ENCODE measurements at regions not wholly inside any gene's neighbourhood (a gene's known extent, or its start where the extent isn't known, plus 50 kb on each side); places are given as distances from the start of the nearest gene placed in this dataset.

GRCh38 chr2:120819720-120820210, 84.1 kb downstream of the GLI2 start:
- Histone ChIP-seq H4K20me1 (ENCODE audit: insufficient read depth) (no peaks in the 10 kb centered on the region), H2AFZ (ENCODE audit: low read depth, low read length) (no peak overlapping the region), H3K4me3 (ENCODE audit: low read length) (no peak overlapping the region), H3K9ac (ENCODE audit: low read length) (no peak overlapping the region), H3K4me2 (ENCODE audit: low read length) (no peak overlapping the region), H3F3A (ENCODE audit: insufficient read depth, low read length, poor library complexity, severe bottlenecking) (no peaks in the 10 kb centered on the region), H3K9me3 (ENCODE audit: low read length) (no peaks in the 10 kb centered on the region), H3K36me3 (ENCODE audit: insufficient read depth, low read length) (no peaks in the 10 kb centered on the region), H3K79me2 (replicated peaks; ENCODE audit: insufficient read depth, low read length) (peaks cover 2% of the 10 kb centered on the region), H3K27ac (ENCODE audit: low read length) (no peak overlapping the region), H3K9me2 (ENCODE audit: insufficient read depth, low read length) (no peaks in the 10 kb centered on the region), H3K27me3 (ENCODE audit: insufficient read depth, low read depth, low read length) (no peaks in the 10 kb centered on the region)
- TF ChIP-seq MXI1 (conservative IDR thresholded peaks at IDR 0.05; ENCODE audit: poor library complexity, severe bottlenecking) (no peak), CTCF (IDR thresholded peaks at IDR 0.05; ENCODE audit: poor library complexity, severe bottlenecking) (no peak), SMC3 (conservative IDR thresholded peaks at IDR 0.05; ENCODE audit: poor library complexity) (no peak), POLR2AphosphoS5 (IDR thresholded peaks at IDR 0.05) (no peak), EP300 (conservative IDR thresholded peaks at IDR 0.05; ENCODE audit: poor library complexity, severe bottlenecking) (no peak), TAF1 (IDR thresholded peaks at IDR 0.05; ENCODE audit: low read depth) (no peak), RAD21 (conservative IDR thresholded peaks at IDR 0.05) (no peak), EZH2 (IDR thresholded peaks at IDR 0.05; ENCODE audit: borderline replicate concordance, insufficient read depth, low read length, poor library complexity, severe bottlenecking) (no peak)
- TF ChIP-seq, protein P1, sequence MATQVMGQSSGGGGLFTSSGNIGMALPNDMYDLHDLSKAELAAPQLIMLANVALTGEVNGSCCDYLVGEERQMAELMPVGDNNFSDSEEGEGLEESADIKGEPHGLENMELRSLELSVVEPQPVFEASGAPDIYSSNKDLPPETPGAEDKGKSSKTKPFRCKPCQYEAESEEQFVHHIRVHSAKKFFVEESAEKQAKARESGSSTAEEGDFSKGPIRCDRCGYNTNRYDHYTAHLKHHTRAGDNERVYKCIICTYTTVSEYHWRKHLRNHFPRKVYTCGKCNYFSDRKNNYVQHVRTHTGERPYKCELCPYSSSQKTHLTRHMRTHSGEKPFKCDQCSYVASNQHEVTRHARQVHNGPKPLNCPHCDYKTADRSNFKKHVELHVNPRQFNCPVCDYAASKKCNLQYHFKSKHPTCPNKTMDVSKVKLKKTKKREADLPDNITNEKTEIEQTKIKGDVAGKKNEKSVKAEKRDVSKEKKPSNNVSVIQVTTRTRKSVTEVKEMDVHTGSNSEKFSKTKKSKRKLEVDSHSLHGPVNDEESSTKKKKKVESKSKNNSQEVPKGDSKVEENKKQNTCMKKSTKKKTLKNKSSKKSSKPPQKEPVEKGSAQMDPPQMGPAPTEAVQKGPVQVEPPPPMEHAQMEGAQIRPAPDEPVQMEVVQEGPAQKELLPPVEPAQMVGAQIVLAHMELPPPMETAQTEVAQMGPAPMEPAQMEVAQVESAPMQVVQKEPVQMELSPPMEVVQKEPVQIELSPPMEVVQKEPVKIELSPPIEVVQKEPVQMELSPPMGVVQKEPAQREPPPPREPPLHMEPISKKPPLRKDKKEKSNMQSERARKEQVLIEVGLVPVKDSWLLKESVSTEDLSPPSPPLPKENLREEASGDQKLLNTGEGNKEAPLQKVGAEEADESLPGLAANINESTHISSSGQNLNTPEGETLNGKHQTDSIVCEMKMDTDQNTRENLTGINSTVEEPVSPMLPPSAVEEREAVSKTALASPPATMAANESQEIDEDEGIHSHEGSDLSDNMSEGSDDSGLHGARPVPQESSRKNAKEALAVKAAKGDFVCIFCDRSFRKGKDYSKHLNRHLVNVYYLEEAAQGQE (IDR thresholded peaks at IDR 0.05; ENCODE audit: borderline replicate concordance): no peak

DNA sequence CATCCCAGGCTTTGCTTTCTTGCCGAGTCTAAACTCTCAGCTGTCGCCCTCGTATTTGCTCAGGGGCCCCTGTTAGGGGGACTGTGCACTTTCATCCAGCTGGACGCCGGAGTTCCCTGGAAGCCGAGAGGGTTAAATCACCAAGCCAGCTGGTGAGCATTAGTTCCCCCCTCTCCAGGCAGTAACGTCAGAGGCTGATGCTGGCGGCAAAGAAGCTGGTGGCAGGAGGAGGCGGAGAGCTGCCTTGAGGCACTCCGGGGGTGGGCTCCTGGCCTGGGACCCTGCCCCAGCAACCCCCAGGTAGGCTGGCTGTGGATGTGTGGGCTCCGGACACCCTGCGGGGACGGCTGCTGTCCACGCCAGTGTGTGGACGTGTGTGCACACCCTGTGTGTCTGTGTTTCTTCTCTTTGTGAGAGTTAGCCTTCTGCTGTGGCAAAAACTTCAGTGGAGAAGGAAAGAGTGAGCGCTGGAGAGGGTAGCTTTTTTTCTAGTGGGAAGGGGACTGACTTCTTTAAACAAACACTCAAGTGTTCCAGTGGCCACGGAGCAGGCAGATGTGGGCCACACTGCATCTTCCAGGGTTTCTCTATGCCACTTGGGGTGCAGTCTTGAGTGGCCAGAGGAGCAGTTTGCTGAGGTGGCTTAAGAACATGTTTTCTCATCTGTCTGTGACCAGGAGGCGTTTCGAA, 84.7 kb downstream of the GLI2 start:
- TF ChIP-seq TAF1 (IDR thresholded peaks at IDR 0.05; ENCODE audit: low read depth): no peak
- no peak for TF ChIP-seq MXI1 (conservative IDR thresholded peaks at IDR 0.05; ENCODE audit: poor library complexity, severe bottlenecking)
- no peak for TF ChIP-seq RAD21 (conservative IDR thresholded peaks at IDR 0.05)
- TF ChIP-seq, protein P1 (IDR thresholded peaks at IDR 0.05; ENCODE audit: borderline replicate concordance): no peak
- no peak for TF ChIP-seq CTCF (IDR thresholded peaks at IDR 0.05; ENCODE audit: poor library complexity, severe bottlenecking)
- TF ChIP-seq SMC3 (conservative IDR thresholded peaks at IDR 0.05; ENCODE audit: poor library complexity): no peak
- no peak for TF ChIP-seq POLR2AphosphoS5 (IDR thresholded peaks at IDR 0.05)
- TF ChIP-seq EZH2 (IDR thresholded peaks at IDR 0.05; ENCODE audit: borderline replicate concordance, insufficient read depth, low read length, poor library complexity, severe bottlenecking): no peak
- no peak for TF ChIP-seq EP300 (conservative IDR thresholded peaks at IDR 0.05; ENCODE audit: poor library complexity, severe bottlenecking)
- no peak overlapping the region for H3K4me3 ChIP-seq (ENCODE audit: low read length)
- no peaks in the 10 kb centered on the region for H3K9me3 ChIP-seq (ENCODE audit: low read length)
- no peaks in the 10 kb centered on the region for H3K9me2 ChIP-seq (ENCODE audit: insufficient read depth, low read length)
- H3K27ac ChIP-seq (ENCODE audit: low read length): no peak overlapping the region
- H3K9ac ChIP-seq (ENCODE audit: low read length): no peak overlapping the region
- no peak overlapping the region for H3K4me2 ChIP-seq (ENCODE audit: low read length)
- H3K36me3 ChIP-seq (ENCODE audit: insufficient read depth, low read length): no peaks in the 10 kb centered on the region
- no peak overlapping the region for H2AFZ ChIP-seq (ENCODE audit: low read depth, low read length)
- H4K20me1 ChIP-seq (ENCODE audit: insufficient read depth): no peaks in the 10 kb centered on the region
- H3K79me2 ChIP-seq (replicated peaks; ENCODE audit: insufficient read depth, low read length): peaks cover 2% of the 10 kb centered on the region
- H3K27me3 ChIP-seq (ENCODE audit: insufficient read depth, low read depth, low read length): no peaks in the 10 kb centered on the region
- no peaks in the 10 kb centered on the region for H3F3A ChIP-seq (ENCODE audit: insufficient read depth, low read length, poor library complexity, severe bottlenecking)

Data from neural cell (in vitro differentiated cells).